Nephron (organoid): ENCODE measurements at regions not wholly inside any gene's neighbourhood (a gene's known extent, or its start where the extent isn't known, plus 50 kb on each side); places are given as distances from the start of the nearest gene placed in this dataset.

Experiments
- H3K27ac Mint-ChIP-seq, 3 experiments: 2 replicates each; pipeline ENCODE4 v1.8.0; 2020; ENCODE audit warnings: mixed read lengths in 3 of 3, mild to moderate bottlenecking in 2 of 3, moderate library complexity in 1 of 3
- H3K27me3 Mint-ChIP-seq: 2 replicates; pipeline ENCODE4 v1.8.0; 2021; ENCODE audit warnings: low read depth, mild to moderate bottlenecking, moderate library complexity, mixed read lengths
- H3K36me3 Mint-ChIP-seq: 2 replicates; pipeline ENCODE4 v1.8.0; 2020; ENCODE audit warnings: low read depth, mixed read lengths
- H3K4me1 Mint-ChIP-seq: 2 replicates; pipeline ENCODE4 v1.8.0; 2020; ENCODE audit warnings: mixed read lengths
- H3K4me3 Mint-ChIP-seq, 3 experiments: 2 replicates each; pipeline ENCODE4 v1.8.0; 2020; ENCODE audit warnings: mild to moderate bottlenecking in 3 of 3, mixed read lengths in 3 of 3, moderate library complexity in 2 of 3
- H3K9me3 Mint-ChIP-seq: 2 replicates; pipeline ENCODE4 v1.8.0; 2020; ENCODE audit warnings: mixed read lengths
- CTCF ChIP-seq, 3 experiments: fragments of 200-600 bp; sonication (generic); IDR thresholded peaks; one replicate each; pipeline ENCODE4 v1.5.0; 2021; ENCODE audit warnings: antibody characterized with exemption in 3 of 3; ENCODE audit not compliant: unreplicated experiment in 3 of 3

GRCh38 chr10:78346721-78347120 lies 313.1 kb downstream of the RPS24 start:
- Mint-ChIP-seq H3K9me3 (peaks cover 8% of the 10 kb centered on the region), H3K36me3 (no peaks in the 10 kb centered on the region), H3K4me1 (peaks cover under 1% of the 10 kb centered on the region), H3K4me3 (no peak overlapping the region), H3K27ac (no peak overlapping the region), H3K27me3 (no peaks in the 10 kb centered on the region)
- TF ChIP-seq CTCF (IDR thresholded peaks at IDR 0.05; ENCODE audit: unreplicated experiment in 3 of 3) = no peak

- Mint-ChIP-seq H3K9me3 (peaks cover 8% of the 10 kb centered on the region), H3K27ac (peak overlapping the region in 1 of 3 experiments; percentile 15), H3K27me3 (no peaks in the 10 kb centered on the region), H3K4me3 (no peak overlapping the region), H3K36me3 (no peaks in the 10 kb centered on the region), H3K4me1 (peaks cover 13% of the 10 kb centered on the region)
- TF ChIP-seq CTCF (IDR thresholded peaks at IDR 0.05; ENCODE audit: unreplicated experiment in 3 of 3) = no peak
Measured at GRCh38 chr10:78348411-78349164, 314.9 kb downstream of the RPS24 start.

GRCh38 chr10:78349165-78349516 lies 315.5 kb downstream of the RPS24 start:
- no peaks in the 10 kb centered on the region for H3K36me3 Mint-ChIP-seq
- no peaks in the 10 kb centered on the region for H3K27me3 Mint-ChIP-seq
- no peak overlapping the region for H3K4me3 Mint-ChIP-seq
- no peak overlapping the region for H3K27ac Mint-ChIP-seq
- H3K9me3 Mint-ChIP-seq = peaks cover 8% of the 10 kb centered on the region
- peaks cover 19% of the 10 kb centered on the region for H3K4me1 Mint-ChIP-seq
- TF ChIP-seq CTCF (IDR thresholded peaks at IDR 0.05; ENCODE audit: unreplicated experiment in 3 of 3) = no peak

GRCh38 chr10:78349911-78350663 lies 316.4 kb downstream of the RPS24 start:
- H3K9me3 Mint-ChIP-seq = peaks cover 8% of the 10 kb centered on the region
- H3K27ac Mint-ChIP-seq = peak overlapping the region in 1 of 3 experiments; percentile 5
- H3K36me3 Mint-ChIP-seq = no peaks in the 10 kb centered on the region
- TF ChIP-seq CTCF (IDR thresholded peaks at IDR 0.05; ENCODE audit: unreplicated experiment in 3 of 3) = no peak
- no peak overlapping the region for H3K4me3 Mint-ChIP-seq
- H3K4me1 Mint-ChIP-seq = peaks cover 25% of the 10 kb centered on the region
- no peaks in the 10 kb centered on the region for H3K27me3 Mint-ChIP-seq

GRCh38 chr10:78351283-78351682 lies 317.6 kb downstream of the RPS24 start:
- Mint-ChIP-seq H3K27me3 (no peaks in the 10 kb centered on the region), H3K36me3 (no peaks in the 10 kb centered on the region), H3K9me3 (peaks cover 5% of the 10 kb centered on the region), H3K4me1 (peaks cover 29% of the 10 kb centered on the region), H3K27ac (no peak overlapping the region), H3K4me3 (no peak overlapping the region)
- TF ChIP-seq CTCF (IDR thresholded peaks at IDR 0.05; ENCODE audit: unreplicated experiment in 3 of 3) = no peak
